Kidney tubule cell (primary cell): ENCODE measurements at regions not wholly inside any gene's neighbourhood (a gene's known extent, or its start where the extent isn't known, plus 50 kb on each side); places are given as distances from the start of the nearest gene placed in this dataset.

Experiments
- DNase-seq: peaks from one replicate; pipeline ENCODE4 v3.0.0-alpha.2; 2018; ENCODE audit warnings: low spot score

DNA sequence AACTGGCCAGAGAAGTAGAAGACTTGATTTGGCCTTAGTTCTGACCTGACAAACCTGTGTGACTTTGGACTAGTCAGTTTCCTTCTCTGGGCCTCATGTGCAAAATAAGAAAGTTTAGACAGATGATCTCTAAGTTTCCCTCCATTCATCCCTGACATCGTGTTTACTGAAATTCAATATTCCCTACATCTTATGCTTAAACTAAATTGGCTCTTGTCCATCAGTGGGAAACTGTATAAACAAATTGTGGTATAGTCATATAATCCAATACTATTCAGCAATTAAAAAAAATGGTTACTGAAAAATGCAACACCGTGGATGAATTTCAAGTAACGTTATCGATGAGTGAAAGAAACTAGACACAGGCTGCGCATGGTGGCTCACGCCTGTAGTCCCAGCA lies 64.4 kb upstream of the HRH1 start:
- DNase-seq: no peak

DNA sequence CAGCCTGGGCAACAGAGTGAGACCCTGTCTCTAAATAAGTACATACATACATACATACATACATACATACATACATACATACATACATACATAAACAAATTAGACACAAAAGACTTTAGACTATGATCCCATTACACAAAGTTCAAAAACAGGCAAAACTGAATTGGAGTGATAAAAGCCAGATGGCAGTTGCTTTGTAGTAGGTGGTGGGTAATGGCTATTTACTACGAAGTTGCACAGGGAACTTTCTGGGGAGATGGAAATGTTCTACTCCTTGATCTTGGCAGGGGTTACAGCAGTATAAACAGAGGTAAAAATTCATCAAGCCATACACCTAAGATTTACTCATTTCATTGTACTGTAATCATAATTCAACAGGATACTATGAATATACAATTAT lies 63.7 kb upstream of the HRH1 start:
- no peak for DNase-seq

DNA sequence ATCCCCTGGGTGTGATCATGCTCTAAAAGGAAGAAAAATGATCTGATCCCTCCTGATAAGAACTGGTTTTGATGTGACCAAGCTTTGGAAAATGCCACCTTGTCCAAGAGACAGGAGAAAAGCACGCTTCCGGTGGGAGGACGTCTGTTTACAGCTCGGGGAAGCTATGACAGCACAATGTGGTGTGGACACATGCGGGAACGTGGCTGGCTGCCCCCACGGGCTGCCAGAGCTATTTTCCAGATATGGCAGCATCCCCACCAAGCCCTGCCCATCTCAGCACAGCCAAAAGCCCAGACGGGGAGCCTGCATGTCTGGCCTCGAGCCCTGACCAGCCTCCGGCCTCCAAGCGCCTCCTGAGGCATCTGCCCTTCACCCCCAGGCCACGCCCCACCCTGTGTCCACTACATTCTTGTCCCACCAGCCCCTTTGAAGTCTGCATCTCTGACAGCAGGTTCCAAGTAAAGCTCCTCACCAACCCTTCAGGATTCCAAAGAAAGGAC lies 63.2 kb upstream of the HRH1 start:
- DNase-seq: no peak

DNA sequence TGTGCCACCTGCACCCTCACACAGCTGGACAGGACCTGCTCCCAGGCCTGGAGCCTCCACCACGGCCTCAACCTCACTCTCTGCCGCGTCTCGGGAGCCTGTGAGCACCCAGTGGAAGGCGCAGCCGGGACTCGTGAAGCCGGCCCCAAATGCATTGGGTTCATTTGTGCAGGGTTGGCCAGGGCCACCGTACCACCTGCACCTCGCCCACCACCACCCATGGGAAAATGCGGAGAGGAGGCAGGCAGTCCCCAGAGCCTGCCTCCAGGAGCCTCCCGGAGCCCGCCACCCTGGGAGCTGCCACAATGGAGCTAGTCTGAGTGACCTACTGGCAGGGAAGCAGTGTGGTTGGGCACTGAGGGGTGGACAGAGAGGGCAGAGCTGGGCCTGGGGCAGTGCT lies 62.5 kb upstream of the HRH1 start:
- no peak for DNase-seq

DNA sequence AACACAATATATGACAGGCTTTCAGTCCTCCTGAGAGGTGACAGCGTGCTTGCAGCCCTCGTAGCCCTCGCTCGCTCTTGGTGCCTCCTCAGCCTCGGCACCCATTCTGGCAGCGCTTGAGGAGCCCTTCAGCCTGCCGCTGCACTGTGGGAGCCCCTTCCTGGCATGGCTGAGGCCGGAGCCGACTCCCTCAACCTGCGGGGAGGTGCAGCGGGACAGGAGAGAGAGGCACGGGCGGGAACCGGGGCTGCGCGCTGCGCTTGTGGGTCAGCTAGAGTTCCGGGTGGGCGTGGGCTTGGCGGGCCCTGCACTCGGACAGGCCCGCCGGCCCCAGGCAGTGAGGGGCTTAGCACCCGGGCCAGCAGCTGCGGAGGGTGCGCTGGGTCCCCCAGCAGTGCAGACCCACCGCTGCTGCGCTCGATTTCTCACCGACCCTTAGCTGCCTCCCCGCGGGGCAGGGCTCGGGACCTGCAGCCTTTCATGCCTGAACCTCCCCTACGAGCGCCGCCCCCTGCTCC lies 60.4 kb upstream of the HRH1 start:
- no peak for DNase-seq

DNA sequence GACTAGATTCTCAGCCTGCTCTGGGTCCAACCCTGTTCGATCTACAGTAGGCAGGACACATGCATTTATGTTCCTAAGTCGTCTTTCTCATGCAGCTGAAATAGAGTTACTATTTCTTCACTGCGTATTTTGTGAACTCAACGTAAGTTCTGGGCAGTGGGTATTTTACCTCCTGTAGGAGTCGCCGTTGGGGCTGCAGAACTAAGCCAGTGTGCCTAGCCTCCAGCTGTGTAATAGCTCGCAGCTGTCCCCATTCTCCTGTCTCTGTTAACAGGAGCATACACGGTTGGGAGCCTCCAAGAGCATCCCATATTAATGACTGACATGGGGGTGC lies 58.4 kb upstream of the HRH1 start:
- no peak for DNase-seq

DNA sequence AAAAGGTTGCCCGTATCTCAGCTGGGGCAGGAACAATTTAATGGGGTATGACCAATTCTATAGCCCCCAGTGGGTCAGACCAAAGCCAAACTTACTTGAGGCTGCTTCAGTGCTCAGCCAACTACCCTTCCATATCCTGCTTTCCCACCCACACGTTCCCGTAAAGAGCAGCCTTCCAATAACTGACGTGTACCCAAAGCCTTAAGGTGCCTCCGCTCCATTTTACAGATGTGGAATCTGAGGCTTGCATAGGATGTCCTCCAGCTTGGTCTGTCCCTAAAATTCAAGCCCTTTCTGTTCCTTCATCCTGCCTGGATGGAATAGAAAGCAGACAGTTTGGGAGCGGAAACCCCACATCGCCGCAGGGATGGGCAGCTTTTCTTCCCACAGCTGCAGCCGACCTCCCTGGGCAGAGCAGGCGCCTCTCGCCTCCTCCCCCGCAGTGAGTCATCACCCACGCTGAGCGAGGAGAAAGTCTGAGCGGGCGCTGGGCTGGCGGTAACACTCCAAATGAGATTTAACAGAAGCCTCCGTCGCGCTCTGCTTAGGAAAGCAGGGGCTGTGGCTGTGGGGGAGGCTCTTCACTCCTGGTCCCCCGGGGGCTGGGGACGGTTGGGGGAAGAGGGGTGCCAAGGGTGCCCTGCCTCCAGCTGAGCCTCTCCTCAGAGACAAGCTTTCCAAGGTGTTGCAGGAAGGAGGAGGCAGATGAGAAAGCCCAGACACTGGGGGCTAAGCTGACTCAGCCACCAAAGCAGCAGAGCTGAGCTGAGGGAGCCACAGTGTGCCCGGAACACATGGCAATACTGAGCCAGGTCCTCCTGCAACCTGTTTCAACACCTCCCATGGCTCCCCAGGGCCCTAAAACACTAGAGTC lies 57.8 kb upstream of the HRH1 start:
- DNase-seq: peak; percentile 93

DNA sequence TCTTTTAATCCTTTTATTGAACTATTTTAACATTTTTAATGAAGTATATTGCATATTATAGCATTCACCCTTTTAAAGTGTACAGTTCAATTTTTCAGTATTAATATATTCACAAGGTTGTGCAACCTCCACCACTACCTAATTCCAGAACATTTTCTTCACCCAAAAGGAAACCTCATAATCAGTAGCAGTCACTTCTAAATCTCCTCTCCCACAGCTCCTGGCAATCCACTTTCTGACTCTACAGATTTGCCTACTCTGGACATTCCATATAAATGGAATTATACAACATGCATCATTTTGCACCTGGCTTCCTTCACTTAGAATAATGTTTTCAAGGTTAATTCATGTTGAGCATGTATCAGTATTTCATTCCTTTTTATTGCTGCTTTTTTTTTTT lies 55.0 kb upstream of the HRH1 start:
- DNase-seq: no peak
